ENCODE measurements at regions not wholly inside any gene's neighbourhood (a gene's known extent, or its start where the extent isn't known, plus 50 kb on each side); places are given as distances from the start of the nearest gene placed in this dataset.

- Histone ChIP-seq H3K4me3 (ENCODE audit: low read length) (no peak overlapping the region), H3K4me1 (ENCODE audit: control insufficient read depth, insufficient read depth, low read length) (no peaks in the 10 kb centered on the region), H3K9me3 (ENCODE audit: control insufficient read depth, insufficient read depth, low read length) (no peaks in the 10 kb centered on the region), H3K27me3 (ENCODE audit: control insufficient read depth, insufficient read depth, low read length) (no peaks in the 10 kb centered on the region), H3K36me3 (ENCODE audit: control insufficient read depth, insufficient read depth, low read length) (no peaks in the 10 kb centered on the region), H3K27ac (ENCODE audit: low read length) (no peak overlapping the region)
- no peaks in the 10 kb centered on the region for H3K9me3 Mint-ChIP-seq
- ATAC-seq (no peak), DNase-seq (no peak)
- no peaks in the 10 kb centered on the region for H3K36me3 Mint-ChIP-seq
- intact Hi-C loops (cut with micrococcal nuclease): no loop called here
- 86% methylated on average over 5 of the region's 6 CpGs for WGBS (ENCODE audit: insufficient coverage)
- no peak for TF ChIP-seq CTCF (IDR thresholded peaks at IDR 0.05)
- H3K27ac Mint-ChIP-seq: no peak overlapping the region
- H3K4me1 Mint-ChIP-seq: no peaks in the 10 kb centered on the region
- H3K27me3 Mint-ChIP-seq (ENCODE audit: low read depth in 2 of 2): peaks cover 0 to 6% of the 10 kb centered on the region in 2 donors
- no peak overlapping the region for H3K4me3 Mint-ChIP-seq
Measured at GRCh38 chr6:14231071-14231483, 113.5 kb downstream of the CD83 start.

DNA sequence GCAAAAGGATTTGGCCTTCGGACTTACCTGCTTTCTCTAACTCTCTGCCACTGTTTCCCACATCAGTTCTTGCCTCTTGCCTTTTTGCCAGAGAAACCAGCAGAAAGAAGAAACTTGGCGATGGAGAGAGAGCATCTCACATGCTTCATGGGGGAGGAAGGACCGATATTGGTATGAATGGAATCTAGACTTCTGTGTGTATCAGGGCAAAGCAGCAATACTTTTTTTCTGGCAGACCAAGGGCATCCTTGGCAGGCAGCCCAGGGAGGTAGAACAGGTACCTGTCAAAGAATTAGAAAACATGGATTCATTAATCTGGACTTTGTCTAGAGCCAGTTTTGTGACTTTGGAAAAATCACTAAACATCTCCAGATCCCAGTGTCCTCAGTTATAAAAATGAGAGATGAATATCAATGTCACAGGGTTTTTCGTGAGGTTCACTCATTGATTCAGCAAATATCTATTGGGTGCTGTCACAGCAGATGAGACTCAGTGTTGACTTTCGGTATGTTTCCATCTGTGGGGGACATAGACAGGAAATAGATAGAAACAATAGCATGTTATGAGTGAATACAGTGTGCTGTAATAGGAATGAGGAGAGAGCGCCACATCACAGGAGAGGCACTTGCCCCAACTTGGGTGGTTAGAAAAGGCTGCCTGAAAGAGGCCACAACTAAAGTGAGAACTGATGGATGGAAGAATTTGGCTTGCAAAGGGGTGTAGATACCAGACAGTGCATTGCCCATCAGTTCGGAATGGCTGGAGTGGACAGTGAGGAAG lies 114.1 kb downstream of the CD83 start:
- Histone ChIP-seq H3K27me3 (ENCODE audit: control insufficient read depth, insufficient read depth, low read length) (no peaks in the 10 kb centered on the region), H3K4me1 (ENCODE audit: control insufficient read depth, insufficient read depth, low read length) (no peaks in the 10 kb centered on the region), H3K9me3 (ENCODE audit: control insufficient read depth, insufficient read depth, low read length) (no peaks in the 10 kb centered on the region), H3K36me3 (ENCODE audit: control insufficient read depth, insufficient read depth, low read length) (no peaks in the 10 kb centered on the region), H3K4me3 (ENCODE audit: low read length) (no peak overlapping the region), H3K27ac (ENCODE audit: low read length) (no peak overlapping the region)
- Mint-ChIP-seq H3K4me3 (no peak overlapping the region), H3K27ac (no peak overlapping the region), H3K9me3 (no peaks in the 10 kb centered on the region), H3K4me1 (no peaks in the 10 kb centered on the region), H3K36me3 (no peaks in the 10 kb centered on the region), H3K27me3 (ENCODE audit: low read depth in 2 of 2) (peaks cover 0 to 6% of the 10 kb centered on the region in 2 donors)
- WGBS (ENCODE audit: insufficient coverage): 86% methylated on average over 7 of the region's 7 CpGs
- no peak for TF ChIP-seq CTCF (IDR thresholded peaks at IDR 0.05)
- intact Hi-C loops (cut with micrococcal nuclease): no loop called here
- ATAC-seq (no peak), DNase-seq (no peak)

DNA sequence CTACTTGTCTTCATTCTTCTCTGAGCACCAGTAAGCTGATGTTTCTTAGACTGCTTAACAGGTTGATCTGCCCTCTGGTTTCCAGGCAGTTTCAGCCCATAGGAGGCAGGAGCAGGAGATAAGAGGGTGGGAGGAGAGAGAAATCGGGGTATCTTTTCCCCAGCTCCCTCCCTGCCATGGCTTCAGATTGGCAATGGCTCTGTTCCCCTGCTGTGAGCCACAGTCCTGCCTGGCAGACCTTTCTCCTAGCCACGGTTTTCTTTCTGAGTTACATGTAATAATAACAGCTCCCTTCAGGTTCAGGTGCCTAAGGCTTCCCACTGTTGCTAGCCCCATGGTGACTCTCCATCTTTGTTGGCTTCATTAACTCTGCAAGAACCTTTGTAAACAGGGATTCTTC lies 115.3 kb downstream of the CD83 start:
- Histone ChIP-seq H3K36me3 (ENCODE audit: control insufficient read depth, insufficient read depth, low read length) (no peaks in the 10 kb centered on the region), H3K27ac (ENCODE audit: low read length) (no peak overlapping the region), H3K9me3 (ENCODE audit: control insufficient read depth, insufficient read depth, low read length) (no peaks in the 10 kb centered on the region), H3K27me3 (ENCODE audit: control insufficient read depth, insufficient read depth, low read length) (no peaks in the 10 kb centered on the region), H3K4me1 (ENCODE audit: control insufficient read depth, insufficient read depth, low read length) (no peaks in the 10 kb centered on the region), H3K4me3 (ENCODE audit: low read length) (no peak overlapping the region)
- DNase-seq (no peak), ATAC-seq (no peak)
- intact Hi-C loops (cut with micrococcal nuclease): no loop called here
- H3K4me1 Mint-ChIP-seq: no peaks in the 10 kb centered on the region
- H3K36me3 Mint-ChIP-seq: no peaks in the 10 kb centered on the region
- H3K27me3 Mint-ChIP-seq (ENCODE audit: low read depth in 2 of 2): peaks cover 0 to 8% of the 10 kb centered on the region in 2 donors
- TF ChIP-seq CTCF (IDR thresholded peaks at IDR 0.05): no peak
- no peak overlapping the region for H3K27ac Mint-ChIP-seq
- H3K9me3 Mint-ChIP-seq: no peaks in the 10 kb centered on the region
- no peak overlapping the region for H3K4me3 Mint-ChIP-seq
- 91% methylated on average over 2 of the region's 2 CpGs for WGBS (ENCODE audit: insufficient coverage)
